GM21447 (cell line): ENCODE measurements at regions not wholly inside any gene's neighbourhood (a gene's known extent, or its start where the extent isn't known, plus 50 kb on each side); places are given as distances from the start of the nearest gene placed in this dataset.

Experiments used
- ATAC-seq: cut with Tn5 transposase; IDR thresholded peaks from one replicate; pipeline ENCODE4 v1.9.1; 2021; ENCODE audit not compliant: unreplicated experiment

DNA sequence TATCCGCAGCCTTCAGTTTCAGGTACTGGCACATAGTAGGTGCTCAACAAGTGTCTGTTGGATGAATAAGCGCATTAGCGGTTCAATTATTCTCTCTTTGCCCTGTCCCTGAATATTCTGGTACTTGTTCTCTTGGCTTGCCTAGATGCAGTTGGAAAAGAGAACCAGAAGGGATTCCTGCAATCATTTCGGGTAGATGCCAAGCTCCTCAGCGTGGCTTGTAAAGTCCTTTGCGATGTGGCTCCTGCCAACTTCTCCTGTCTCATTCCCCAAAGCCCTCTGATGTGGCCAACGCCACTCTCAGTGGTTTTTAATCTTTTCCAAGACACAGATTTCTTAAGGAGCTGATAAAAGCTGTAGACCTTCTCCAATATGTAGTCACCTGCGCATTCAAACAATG lies 230.3 kb downstream of the SUDS3 start:
- ATAC-seq, result no peak

- ATAC-seq, result no peak
Observed at GRCh38 chr12:118607831-118608230, 231.5 kb downstream of the SUDS3 start.

- ATAC-seq, result no peak
Observed at GRCh38 chr12:118608770-118609344, 232.5 kb downstream of the SUDS3 start.

DNA sequence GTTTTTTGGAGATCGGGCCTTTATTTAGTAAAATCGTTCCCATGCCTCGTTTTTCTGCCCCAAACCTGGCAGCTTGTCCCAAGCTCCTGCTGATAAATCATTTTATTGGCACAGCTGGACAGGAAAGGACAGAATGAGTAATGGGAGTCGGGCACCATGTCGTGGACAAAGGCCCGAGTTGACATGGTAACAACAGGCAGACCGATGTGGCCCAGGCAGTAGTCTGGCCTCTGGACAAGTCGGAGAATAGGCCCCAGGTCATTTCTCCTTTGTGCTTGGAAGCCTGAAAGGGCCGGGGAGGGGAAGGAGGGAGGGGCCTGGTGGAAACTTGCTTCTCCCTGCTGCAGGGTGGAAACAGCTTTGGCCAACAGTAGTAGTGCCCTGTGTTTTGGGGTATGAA lies 234.9 kb downstream of the SUDS3 start:
- ATAC-seq, result no peak

DNA sequence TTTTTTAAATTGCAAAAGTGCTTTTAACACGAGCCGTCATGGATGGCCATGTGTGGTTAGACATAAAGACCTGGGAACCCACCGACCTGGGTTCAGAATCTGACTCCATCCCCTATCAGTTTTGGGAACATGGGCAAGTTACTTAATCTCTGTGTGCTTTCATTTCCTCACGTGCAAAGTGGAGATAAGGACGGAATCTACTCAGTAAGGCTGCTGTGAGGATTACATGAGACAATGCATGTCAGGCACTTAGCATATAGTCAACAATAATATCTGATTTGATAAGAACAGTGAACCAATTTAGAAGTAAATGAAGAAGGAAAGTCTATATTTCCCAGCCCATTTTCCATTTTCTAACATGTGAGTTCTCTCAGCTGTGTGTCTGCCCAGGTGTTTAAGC lies 235.4 kb downstream of the SUDS3 start:
- no peak for ATAC-seq

DNA sequence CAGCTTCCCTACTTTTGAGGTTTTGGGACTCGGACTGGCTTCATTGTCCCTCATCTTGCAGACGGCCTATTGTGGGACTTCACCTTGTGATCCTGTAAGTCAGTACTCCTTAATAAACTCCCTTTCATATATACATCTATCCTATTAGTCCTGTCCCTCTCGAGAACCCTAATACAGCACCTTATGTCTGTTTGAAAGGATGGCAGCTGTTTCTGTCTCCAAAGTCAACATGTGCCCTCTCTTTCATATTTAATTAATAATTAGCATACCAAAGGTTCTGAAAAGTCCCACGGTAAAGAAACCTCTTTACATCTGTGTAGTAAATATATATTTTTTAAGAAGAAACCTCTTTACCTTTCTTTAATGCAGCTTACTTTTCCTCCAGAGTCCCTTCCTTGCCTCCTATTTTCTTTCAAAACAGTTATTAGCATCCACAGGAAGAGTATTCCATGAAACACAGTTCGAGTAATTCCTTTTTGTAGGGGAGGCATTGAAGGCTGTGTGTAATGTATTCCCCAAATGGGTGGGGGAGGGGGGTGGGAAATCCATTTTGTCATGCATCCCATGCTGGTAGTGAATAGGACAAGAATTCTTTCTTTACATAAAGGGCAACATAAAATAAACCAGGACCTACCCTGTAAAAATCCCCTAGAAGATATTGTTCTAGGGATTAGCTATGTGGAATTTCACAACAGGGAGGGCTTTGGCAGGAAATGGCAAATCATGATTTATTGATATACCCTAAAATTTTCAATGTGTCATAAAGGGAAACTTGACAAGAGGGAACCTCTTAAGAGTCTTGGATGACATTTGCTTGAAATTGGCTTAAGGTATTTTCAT lies 241.5 kb downstream of the SUDS3 start:
- ATAC-seq, result no peak

- no peak for ATAC-seq
Observed at GRCh38 chr12:118618695-118619094, 242.3 kb downstream of the SUDS3 start.

DNA sequence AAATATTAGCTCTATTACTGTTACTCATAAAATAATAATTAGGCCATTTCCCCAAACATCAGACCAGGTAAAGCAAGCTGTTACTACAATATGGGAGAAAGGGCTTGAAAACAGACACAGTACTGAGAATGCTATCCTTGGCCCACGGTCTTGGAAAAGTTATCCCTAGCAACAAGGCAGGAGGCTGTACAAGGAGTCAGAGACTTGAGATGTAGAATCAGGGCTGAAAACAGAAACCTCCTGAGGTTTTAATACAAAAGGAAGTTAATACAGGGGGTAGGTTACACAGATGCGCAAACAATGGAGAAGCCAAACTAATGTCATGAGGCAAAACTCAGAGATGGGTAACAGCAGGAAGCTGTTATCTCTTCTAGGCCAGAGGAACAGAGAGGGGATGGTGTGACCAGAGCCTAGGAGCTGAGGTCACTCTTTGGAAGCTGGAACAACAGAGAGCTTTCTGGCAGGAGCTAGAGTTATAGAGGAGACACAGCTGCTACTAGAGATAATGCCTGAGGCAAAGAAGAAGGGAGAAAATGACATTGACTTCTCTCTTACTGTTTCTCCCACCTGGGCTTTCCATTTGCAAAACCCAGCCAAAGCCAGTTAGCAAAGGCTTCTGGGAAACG lies 248.8 kb downstream of the SUDS3 start:
- ATAC-seq, result no peak

DNA sequence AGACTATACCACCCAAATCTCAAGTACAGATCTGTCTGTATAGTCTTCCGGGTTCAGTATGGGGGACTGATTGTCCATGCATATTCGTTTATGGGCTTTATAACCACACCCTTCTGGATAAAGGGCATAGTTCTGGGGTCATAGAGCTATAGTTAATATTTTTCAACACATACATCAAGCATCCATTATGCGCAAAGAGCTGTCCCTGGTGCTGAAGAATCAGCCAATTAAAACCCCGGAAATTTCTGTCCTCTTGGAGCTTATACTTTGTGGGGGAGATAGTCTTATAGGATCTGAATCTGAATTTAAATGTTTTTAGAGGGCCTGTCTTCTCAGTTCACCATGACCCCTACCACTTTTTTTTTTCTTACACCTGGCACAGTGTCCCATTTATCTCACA lies 256.7 kb downstream of the SUDS3 start:
- no peak for ATAC-seq

DNA sequence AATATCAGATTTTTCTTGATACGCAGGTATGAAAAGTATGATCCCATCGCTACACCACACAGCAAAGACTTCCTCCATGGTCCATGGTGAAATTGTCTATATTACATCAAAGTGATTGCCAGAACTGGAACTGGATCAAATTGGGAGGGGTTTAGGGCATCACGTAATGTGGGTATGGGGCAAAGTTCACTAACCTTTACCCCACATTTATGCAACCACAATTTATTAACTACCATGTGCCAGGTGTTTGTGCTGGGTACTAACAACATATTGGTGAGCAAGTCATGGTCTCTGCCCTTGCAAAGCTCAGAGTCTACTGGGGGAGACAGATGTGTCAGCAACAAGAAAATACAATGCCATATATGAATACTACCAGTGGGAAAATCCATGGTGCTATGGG lies 258.9 kb downstream of the SUDS3 start:
- ATAC-seq, result no peak

DNA sequence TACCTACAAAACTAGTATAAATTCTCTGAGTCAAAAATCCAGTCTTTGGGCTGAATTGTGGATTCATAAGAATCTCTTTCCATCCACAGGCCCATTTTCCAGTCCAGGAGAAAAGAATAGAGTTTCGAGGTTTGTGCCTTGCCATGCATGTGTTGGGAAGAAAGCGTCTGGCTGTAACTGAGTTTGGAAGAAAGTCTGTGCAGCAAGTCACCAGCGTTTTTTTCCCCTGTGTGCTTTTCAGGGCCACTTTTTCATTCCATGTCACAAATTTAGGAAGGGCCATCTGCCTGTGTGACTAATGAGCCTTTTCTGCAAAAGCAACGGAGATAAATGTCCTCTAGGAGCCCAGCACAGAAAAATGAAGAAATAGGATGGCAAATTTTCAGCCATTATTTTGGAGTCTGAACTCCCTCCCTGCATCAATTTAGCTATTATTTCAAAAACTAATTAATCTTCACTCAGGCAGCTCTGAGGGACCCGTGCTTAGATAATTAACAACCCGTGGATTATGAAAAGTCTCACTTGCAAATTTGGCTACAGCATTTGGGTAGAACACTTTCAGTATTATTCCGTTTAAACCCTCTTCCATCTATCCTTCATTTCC lies 261.5 kb downstream of the SUDS3 start:
- no peak for ATAC-seq

GRCh38 chr12:118641249-118641648 lies 264.9 kb downstream of the SUDS3 start:
- ATAC-seq, result no peak

GRCh38 chr12:118645219-118645618 lies 268.9 kb downstream of the SUDS3 start:
- ATAC-seq, result no peak

GRCh38 chr12:118649765-118650585 lies 273.6 kb downstream of the SUDS3 start:
- ATAC-seq, result no peak

DNA sequence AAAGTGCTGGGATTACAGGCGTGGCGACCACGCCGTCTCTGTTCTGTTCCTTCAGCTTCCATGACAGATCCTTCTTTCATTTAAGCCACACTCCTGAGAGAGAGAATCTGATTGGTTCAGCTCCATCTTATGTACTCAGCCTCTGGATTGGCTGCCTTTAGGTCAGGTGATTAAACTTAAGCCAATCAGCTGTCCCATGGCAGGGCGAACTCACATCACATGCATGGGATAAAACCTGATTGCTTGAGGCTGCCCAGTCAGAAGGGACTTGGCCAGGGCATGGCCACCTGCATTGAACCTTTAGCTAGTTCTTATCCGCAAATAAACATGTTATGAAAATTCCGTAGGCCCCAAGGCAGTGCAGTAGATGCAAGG lies 274.2 kb downstream of the SUDS3 start:
- ATAC-seq, result no peak

GRCh38 chr12:118651487-118651886 lies 275.1 kb downstream of the SUDS3 start:
- no peak for ATAC-seq

GRCh38 chr12:118655588-118655987 lies 279.2 kb downstream of the SUDS3 start:
- ATAC-seq, result no peak

DNA sequence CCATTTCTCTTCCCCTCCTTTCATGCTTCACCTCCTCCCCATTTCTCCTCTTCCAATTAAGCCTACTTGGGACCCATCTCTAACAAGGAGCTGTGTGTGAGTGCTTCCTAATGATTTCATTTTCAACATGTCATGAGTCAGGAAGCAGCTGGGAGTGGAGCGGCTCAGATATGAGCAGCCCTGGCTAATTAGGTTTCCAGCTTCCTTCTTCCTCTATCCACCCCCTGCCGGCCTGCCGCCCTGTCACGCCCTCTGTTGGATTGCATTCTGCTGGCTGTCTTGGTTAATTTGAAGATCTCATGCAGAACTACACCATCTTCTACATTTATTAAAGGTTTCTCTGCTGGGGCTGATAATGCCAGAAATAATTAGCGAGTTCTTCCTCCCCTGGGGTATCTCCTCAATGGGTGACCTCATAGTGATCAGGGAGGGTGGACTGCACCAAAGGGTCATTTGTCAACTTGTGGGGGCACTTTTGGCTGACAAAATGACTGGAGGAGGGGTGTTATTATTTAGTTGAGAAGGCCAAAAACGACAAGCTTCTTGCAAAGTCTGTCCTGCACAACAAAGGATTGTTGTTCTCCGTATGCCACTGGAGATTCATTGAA lies 300.9 kb upstream of the SRRM4 start:
- no peak for ATAC-seq

GRCh38 chr12:118682656-118683055 lies 298.7 kb upstream of the SRRM4 start:
- peak; percentile 91 for ATAC-seq

GRCh38 chr12:118685983-118686607 lies 295.2 kb upstream of the SRRM4 start:
- ATAC-seq, result no peak
